ENCODE measurements at regions not wholly inside any gene's neighbourhood (a gene's known extent, or its start where the extent isn't known, plus 50 kb on each side); places are given as distances from the start of the nearest gene placed in this dataset.
"Not testable (repeated sequence)": the region's sequence is repeated elsewhere in the genome, so short reads cannot be mapped to it uniquely, and the experiment has no call there.

- Mint-ChIP-seq H3K27ac (peak overlapping the region; percentile 85), H3K9me3 (peaks cover 12% of the 10 kb centered on the region), H3K27me3 (no peaks in the 10 kb centered on the region), H3K4me1 (peaks cover 60% of the 10 kb centered on the region), H3K36me3 (ENCODE audit: low read depth) (peaks cover 6% of the 10 kb centered on the region), H3K4me3 (no peak overlapping the region)
- intact Hi-C loops (cut with micrococcal nuclease): loop anchor here (10.0 kb wide), 1 partner anchor 728 kb away; no protein-coding TSS in a partner anchor
- no peak for DNase-seq
Observed at GRCh38 chr3:106337116-106337515, 468.3 kb upstream of the CBLB start.

- peaks cover 5% of the 10 kb centered on the region for H3K36me3 Mint-ChIP-seq (ENCODE audit: low read depth)
- peak; percentile 62 for DNase-seq
- H3K4me3 Mint-ChIP-seq: no peak overlapping the region
- no peaks in the 10 kb centered on the region for H3K27me3 Mint-ChIP-seq
- H3K9me3 Mint-ChIP-seq: peaks cover 12% of the 10 kb centered on the region
- peak overlapping the region; percentile 52 for H3K27ac Mint-ChIP-seq
- H3K4me1 Mint-ChIP-seq: peaks cover 48% of the 10 kb centered on the region
- intact Hi-C loops (cut with micrococcal nuclease): loop anchor here (10.0 kb wide), 1 partner anchor 726 kb away; no protein-coding TSS in a partner anchor
Observed at GRCh38 chr3:106338582-106339214, 469.9 kb upstream of the CBLB start.

- Mint-ChIP-seq H3K4me1 (peaks cover 41% of the 10 kb centered on the region), H3K9me3 (peaks cover 12% of the 10 kb centered on the region), H3K36me3 (ENCODE audit: low read depth) (peaks cover 4% of the 10 kb centered on the region), H3K27me3 (no peaks in the 10 kb centered on the region), H3K4me3 (no peak overlapping the region), H3K27ac (no peak overlapping the region)
- DNase-seq: no peak
- intact Hi-C loops (cut with micrococcal nuclease): loop anchor here (10.0 kb wide), 1 partner anchor 725 kb away; no protein-coding TSS in a partner anchor
Observed at GRCh38 chr3:106339551-106339950, 470.7 kb upstream of the CBLB start.

- intact Hi-C loops (cut with micrococcal nuclease): no loop called here
- Mint-ChIP-seq H3K27me3 (no peaks in the 10 kb centered on the region), H3K27ac (no peak overlapping the region), H3K36me3 (ENCODE audit: low read depth) (peaks cover 4% of the 10 kb centered on the region), H3K9me3 (peaks cover 12% of the 10 kb centered on the region), H3K4me3 (no peak overlapping the region), H3K4me1 (peaks cover 29% of the 10 kb centered on the region)
- DNase-seq: peak; percentile 43
Observed at GRCh38 chr3:106341087-106341486, 472.3 kb upstream of the CBLB start.

- no peak overlapping the region for H3K4me3 Mint-ChIP-seq
- no peaks in the 10 kb centered on the region for H3K27me3 Mint-ChIP-seq
- intact Hi-C loops (cut with micrococcal nuclease): no loop called here
- peaks cover under 1% of the 10 kb centered on the region for H3K36me3 Mint-ChIP-seq (ENCODE audit: low read depth)
- H3K27ac Mint-ChIP-seq: no peak overlapping the region
- peaks cover 23% of the 10 kb centered on the region for H3K4me1 Mint-ChIP-seq
- H3K9me3 Mint-ChIP-seq: peaks cover 12% of the 10 kb centered on the region
- no peak for DNase-seq
Observed at GRCh38 chr3:106341586-106342162, 472.9 kb upstream of the CBLB start.

GRCh38 chr3:106342386-106342785, 473.6 kb upstream of the CBLB start:
- Mint-ChIP-seq H3K27me3 (no peaks in the 10 kb centered on the region), H3K9me3 (peaks cover 11% of the 10 kb centered on the region), H3K4me1 (peaks cover 18% of the 10 kb centered on the region), H3K4me3 (no peak overlapping the region), H3K27ac (no peak overlapping the region), H3K36me3 (ENCODE audit: low read depth) (no peaks in the 10 kb centered on the region)
- peak; percentile 8 for DNase-seq
- intact Hi-C loops (cut with micrococcal nuclease): no loop called here

GRCh38 chr3:106343811-106344210, 475.0 kb upstream of the CBLB start:
- Mint-ChIP-seq H3K4me1 (peaks cover 5% of the 10 kb centered on the region), H3K27me3 (no peaks in the 10 kb centered on the region), H3K36me3 (ENCODE audit: low read depth) (no peaks in the 10 kb centered on the region), H3K9me3 (peaks cover 5% of the 10 kb centered on the region), H3K4me3 (no peak overlapping the region), H3K27ac (no peak overlapping the region)
- intact Hi-C loops (cut with micrococcal nuclease): no loop called here
- DNase-seq: peak; percentile 25

GRCh38 chr3:106345353-106346027, 476.7 kb upstream of the CBLB start:
- H3K9me3 Mint-ChIP-seq: peaks cover 5% of the 10 kb centered on the region
- H3K4me1 Mint-ChIP-seq: peaks cover 3% of the 10 kb centered on the region
- DNase-seq: no peak
- no peak overlapping the region for H3K27ac Mint-ChIP-seq
- intact Hi-C loops (cut with micrococcal nuclease): no loop called here
- H3K36me3 Mint-ChIP-seq (ENCODE audit: low read depth): no peaks in the 10 kb centered on the region
- no peak overlapping the region for H3K4me3 Mint-ChIP-seq
- H3K27me3 Mint-ChIP-seq: no peaks in the 10 kb centered on the region

GRCh38 chr3:106347350-106347749, 478.5 kb upstream of the CBLB start:
- H3K4me1 Mint-ChIP-seq: peaks cover 3% of the 10 kb centered on the region
- DNase-seq: no peak
- intact Hi-C loops (cut with micrococcal nuclease): no loop called here
- H3K27ac Mint-ChIP-seq: no peak overlapping the region
- H3K27me3 Mint-ChIP-seq: no peaks in the 10 kb centered on the region
- no peaks in the 10 kb centered on the region for H3K36me3 Mint-ChIP-seq (ENCODE audit: low read depth)
- H3K4me3 Mint-ChIP-seq: no peak overlapping the region
- peaks cover 10% of the 10 kb centered on the region for H3K9me3 Mint-ChIP-seq

- peaks cover 1% of the 10 kb centered on the region for H3K36me3 Mint-ChIP-seq (ENCODE audit: low read depth)
- no peaks in the 10 kb centered on the region for H3K27me3 Mint-ChIP-seq
- no peak overlapping the region for H3K4me3 Mint-ChIP-seq
- DNase-seq: no peak
- peaks cover 3% of the 10 kb centered on the region for H3K4me1 Mint-ChIP-seq
- peaks cover 17% of the 10 kb centered on the region for H3K9me3 Mint-ChIP-seq
- intact Hi-C loops (cut with micrococcal nuclease): no loop called here
- H3K27ac Mint-ChIP-seq: no peak overlapping the region
Observed at GRCh38 chr3:106348139-106348690, 479.4 kb upstream of the CBLB start.

- Mint-ChIP-seq H3K9me3 (peaks cover 21% of the 10 kb centered on the region), H3K27ac (no peak overlapping the region), H3K4me1 (peaks cover 3% of the 10 kb centered on the region), H3K27me3 (no peaks in the 10 kb centered on the region), H3K36me3 (ENCODE audit: low read depth) (peaks cover 3% of the 10 kb centered on the region), H3K4me3 (no peak overlapping the region)
- DNase-seq: no peak
- intact Hi-C loops (cut with micrococcal nuclease): no loop called here
Observed at GRCh38 chr3:106349191-106349881, 480.5 kb upstream of the CBLB start.

- DNase-seq: no peak
- Mint-ChIP-seq H3K4me3 (no peak overlapping the region), H3K4me1 (peaks cover 4% of the 10 kb centered on the region), H3K27me3 (no peaks in the 10 kb centered on the region), H3K9me3 (peaks cover 44% of the 10 kb centered on the region), H3K36me3 (ENCODE audit: low read depth) (peaks cover 3% of the 10 kb centered on the region), H3K27ac (no peak overlapping the region)
- intact Hi-C loops (cut with micrococcal nuclease): no loop called here
Observed at GRCh38 chr3:106355873-106356272, 487.1 kb upstream of the CBLB start.

- DNase-seq: no peak
- H3K9me3 Mint-ChIP-seq: peaks cover 28% of the 10 kb centered on the region
- no peak overlapping the region for H3K27ac Mint-ChIP-seq
- H3K36me3 Mint-ChIP-seq (ENCODE audit: low read depth): no peaks in the 10 kb centered on the region
- H3K4me3 Mint-ChIP-seq: no peak overlapping the region
- H3K4me1 Mint-ChIP-seq: peaks cover 4% of the 10 kb centered on the region
- no peaks in the 10 kb centered on the region for H3K27me3 Mint-ChIP-seq
- intact Hi-C loops (cut with micrococcal nuclease): no loop called here
Observed at GRCh38 chr3:106359692-106360091, 490.9 kb upstream of the CBLB start.

- H3K36me3 Mint-ChIP-seq (ENCODE audit: low read depth); DNase-seq; H3K27me3 Mint-ChIP-seq; H3K4me3 Mint-ChIP-seq; H3K27ac Mint-ChIP-seq; intact Hi-C loops (cut with micrococcal nuclease): not testable (repeated sequence)
- H3K9me3 Mint-ChIP-seq: peaks cover 21% of the 10 kb centered on the region
- H3K4me1 Mint-ChIP-seq: peaks cover 10% of the 10 kb centered on the region
Observed at GRCh38 chr3:106360901-106361300, 492.1 kb upstream of the CBLB start.
